SH-SY5Y (cell line): ENCODE measurements at regions not wholly inside any gene's neighbourhood (a gene's known extent, or its start where the extent isn't known, plus 50 kb on each side); places are given as distances from the start of the nearest gene placed in this dataset.

ENCODE experiments used
- GATA2 ChIP-seq: IDR thresholded peaks from 2 replicates; pipeline ENCODE4 v1.6.1; 2011; ENCODE audit warnings: mild to moderate bottlenecking, low read depth, low read length
- GATA3 ChIP-seq: IDR thresholded peaks from 2 replicates; pipeline ENCODE4 v1.6.1; 2011; ENCODE audit warnings: low read depth, mild to moderate bottlenecking, low read length, moderate library complexity

DNA sequence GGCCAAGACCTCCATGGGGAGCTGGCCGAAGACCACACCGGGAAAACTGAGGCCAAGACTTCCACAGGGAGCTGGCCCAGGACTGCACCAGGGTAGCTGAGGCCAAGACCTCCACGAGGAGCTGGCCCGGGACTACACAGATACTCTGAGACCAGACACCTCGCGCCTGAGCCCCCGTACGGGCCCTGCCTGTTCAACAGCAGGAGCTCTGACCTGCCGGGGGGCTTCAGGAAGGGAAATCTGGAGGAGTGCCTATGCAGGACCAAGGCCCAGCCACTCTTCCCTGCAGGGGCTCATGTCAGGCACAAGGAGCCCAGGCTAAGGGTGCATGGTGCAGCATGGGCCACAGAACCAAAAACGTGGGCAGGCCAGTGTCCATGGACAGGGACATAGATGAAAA, 151.6 kb downstream of the TMEM18 start:
- TF ChIP-seq GATA2 (no peak), GATA3 (no peak)

DNA sequence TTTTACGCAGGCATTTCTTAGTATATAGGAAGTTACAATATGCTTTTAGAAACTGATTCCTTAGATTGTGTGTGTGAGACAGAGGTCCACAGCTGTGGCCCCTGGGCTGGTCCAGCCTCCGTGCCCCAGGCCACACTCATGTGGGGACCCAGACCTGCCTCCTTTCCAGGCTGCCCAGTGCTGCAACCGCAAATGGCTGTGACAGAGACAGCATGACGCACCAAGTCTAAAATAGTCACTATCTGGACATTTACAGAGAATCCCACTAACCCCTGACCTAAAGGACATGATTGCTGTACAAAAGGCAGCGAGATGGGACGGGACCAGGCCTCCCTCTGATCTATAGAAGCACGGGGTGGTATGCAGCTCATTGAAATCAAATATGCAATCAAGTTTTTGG, 152.2 kb downstream of the TMEM18 start:
- TF ChIP-seq GATA2, result no peak
- TF ChIP-seq GATA3, result no peak

DNA sequence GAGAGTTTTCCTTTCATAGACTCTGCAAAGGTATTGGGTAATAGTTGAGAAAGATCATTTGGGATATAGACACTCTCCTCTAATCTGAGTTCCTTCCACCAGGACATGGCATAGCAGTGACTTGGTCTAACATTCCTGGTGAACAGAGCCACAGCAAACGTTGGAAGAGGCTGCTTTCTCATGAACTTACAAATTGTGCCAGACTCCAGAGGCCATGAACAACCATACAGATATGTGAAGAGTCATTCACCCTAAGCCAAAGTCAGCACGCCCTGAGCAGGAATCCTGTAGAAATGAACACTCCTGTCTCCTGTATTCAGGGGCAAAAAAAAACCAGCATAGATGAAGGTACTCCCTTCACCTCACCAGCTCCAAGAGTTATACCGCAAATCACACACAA, 152.8 kb downstream of the TMEM18 start:
- no peak for TF ChIP-seq GATA2
- TF ChIP-seq GATA3, result no peak

DNA sequence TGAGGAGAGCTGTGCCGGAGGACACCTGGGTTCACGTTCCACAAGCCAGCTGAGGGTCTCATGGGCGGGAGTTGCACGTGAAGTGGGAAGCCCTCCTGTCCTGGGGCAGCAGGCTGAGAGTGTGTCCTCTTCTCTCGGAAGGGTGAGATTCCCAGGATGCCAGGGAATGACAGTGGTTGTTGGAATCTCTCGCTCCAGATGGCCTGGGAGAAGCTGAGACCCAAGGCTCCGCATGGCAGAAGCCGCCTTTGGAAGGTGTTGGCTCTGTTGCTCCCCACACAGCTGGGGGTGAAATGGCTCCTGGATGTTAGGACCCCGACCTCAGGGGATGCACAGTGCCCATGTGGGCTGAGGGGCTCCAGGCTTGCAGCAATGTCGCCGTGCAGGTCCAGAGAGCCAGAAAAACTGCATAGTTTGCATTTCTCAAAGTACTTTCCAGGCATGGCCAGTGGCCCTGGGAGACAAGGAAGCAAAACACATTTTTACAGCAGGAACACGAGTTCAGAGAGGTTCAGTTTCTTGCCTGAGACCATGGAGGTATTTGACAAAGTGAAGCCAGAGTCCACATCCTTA, 153.4 kb downstream of the TMEM18 start:
- TF ChIP-seq GATA2 (no peak), GATA3 (no peak)

DNA sequence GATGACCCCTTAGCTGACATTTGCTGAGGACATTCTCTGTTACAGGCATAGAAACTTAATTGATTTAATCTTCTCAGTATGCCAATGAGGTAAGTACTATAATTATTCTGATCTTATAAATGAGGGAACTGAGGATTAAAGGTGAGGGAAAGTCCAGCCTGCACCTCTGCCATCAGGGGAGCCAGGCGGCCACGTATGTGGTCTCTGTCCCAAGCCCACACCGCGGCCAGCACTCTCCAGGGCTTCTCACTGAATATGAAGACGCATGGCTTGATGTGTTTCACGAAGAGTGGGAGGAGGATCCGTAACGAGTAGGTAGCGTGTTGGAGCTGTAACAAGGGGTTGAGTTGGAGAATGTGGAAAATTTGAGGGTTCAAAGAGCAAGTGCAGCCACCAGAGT, 154.4 kb downstream of the TMEM18 start:
- TF ChIP-seq GATA2 (no peak), GATA3 (no peak)

DNA sequence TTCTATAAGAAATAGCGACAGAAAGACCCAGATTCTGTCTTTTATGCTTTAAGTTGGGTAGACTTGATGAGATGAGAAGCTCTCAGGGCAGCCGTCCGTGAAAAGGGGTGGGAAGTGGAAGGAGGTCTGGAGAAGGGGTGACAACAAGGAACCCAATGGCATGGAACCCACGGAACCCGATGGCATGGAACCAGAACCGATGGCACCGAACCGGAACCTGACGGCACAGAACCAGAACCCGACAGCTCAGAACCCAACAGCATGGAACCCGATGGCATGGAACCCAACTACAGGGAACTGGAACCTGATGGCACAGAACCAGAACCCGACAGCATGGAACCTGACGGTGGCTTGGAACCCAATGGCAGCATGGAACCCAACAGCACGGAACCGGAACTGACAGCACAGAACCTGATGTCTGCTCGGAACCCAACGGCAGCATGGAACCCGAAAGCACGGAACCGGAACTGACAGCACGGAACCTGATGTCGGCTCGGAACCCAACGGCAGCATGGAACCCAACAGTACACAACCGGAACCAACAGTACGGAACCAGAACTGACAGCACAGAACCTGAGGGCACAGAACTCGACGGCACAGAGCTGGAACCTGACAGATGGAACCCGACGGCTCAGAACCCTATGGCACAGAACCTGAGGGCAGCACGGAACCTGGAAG, 155.2 kb downstream of the TMEM18 start:
- TF ChIP-seq GATA3 (no peak), GATA2 (no peak)

DNA sequence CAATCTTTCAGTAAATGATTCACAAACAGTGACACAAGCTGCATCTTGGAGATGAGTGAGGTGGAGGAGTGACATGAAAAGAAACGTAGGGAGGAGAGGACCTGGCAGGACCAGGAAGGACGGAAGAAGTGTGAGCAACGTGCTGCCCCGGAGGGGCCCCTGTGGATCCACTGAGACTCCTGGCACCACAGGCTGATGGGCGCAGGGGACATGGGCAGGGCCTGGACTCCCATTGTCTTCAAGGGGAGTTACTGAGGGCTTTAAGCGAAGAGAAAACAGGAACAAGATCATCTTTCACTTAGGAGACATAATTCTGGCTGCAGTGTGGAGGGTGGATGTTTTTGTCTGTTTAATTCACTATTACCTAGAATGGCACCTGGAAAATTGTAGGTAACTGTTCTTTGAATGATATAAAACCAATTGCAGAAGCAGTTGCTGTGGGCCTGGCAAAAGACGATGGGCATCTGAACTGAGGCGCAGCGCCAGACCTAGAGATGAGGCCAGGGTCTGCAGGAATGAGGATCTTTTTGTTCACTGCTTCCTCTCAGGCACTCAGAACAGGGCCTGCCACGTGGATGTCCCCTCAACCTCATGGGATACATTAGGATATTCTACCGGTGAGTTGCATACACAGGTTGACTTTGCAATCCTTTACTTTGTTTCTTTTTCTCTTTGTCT, 156.4 kb downstream of the TMEM18 start:
- TF ChIP-seq GATA2, result no peak

DNA sequence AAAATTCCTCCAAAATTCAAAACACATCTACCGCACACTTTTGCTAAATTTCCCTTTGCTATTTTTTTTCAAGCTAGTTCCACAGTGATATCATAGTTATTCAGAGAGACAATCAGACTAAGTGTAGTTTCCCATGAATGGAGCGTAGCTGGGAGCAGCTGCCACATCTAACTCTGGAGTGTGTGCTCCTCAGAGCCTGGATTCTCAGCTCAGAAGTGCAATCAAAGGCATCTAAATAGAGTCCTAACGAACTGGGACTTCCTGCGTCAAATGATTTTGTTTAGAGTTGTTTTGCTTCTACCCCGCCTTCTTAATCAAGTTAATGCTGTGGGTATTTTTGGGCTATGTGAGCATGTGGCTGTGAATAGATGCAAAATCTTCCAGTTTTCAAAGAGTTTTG, 160.3 kb downstream of the TMEM18 start:
- TF ChIP-seq GATA2 (no peak), GATA3 (no peak)

DNA sequence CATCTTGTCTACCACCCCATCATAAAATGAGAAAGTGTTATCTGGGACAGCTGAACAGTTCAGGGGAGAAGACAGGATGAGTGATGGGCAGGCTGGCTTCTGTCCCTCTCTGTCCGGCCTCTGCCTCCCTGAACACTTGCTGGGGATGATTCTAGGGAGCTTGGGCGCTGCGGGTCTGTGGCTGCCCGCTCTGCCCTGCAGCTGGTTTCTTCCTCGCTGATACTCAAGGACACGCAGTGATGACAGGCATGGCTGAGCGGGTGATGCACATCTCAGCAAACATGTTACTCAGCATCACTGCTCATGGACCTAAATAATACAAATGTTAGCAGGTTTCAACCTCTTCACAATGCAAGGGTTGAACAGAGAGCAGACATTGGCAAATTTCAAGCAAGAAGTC, 161.1 kb downstream of the TMEM18 start:
- no peak for TF ChIP-seq GATA2
- TF ChIP-seq GATA3, result no peak

DNA sequence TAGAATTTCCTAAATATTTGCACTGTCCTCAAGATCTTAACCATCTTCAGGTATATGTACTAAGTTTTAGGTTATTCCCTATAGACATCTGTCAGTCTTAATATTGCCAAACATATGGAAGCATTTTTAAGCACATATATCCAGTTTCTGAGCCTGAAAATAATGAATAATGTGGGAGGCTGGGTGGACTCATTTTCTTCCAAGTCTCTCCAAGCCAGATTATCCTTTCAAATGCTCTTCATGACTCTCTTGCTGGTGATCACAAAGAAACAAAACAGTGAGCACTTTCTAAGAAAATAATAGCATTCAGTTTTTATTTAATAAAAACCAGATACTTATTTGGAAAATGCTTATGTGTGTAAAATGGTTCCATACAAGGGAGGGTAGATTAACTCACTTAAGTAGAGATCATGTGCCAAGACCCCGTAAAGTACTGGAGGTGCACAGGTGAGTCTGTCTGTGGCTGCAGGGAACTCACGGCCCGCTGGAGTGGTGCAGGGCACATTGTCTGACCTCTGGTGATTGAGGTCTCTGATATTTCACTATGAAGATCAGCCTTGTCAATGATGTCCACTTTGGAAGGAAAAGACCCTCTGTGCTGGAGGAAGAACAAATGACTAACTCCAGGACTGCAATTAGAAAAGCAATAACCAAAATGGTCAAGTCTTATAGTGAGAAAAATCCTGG, 161.6 kb downstream of the TMEM18 start:
- no peak for TF ChIP-seq GATA2
- no peak for TF ChIP-seq GATA3

DNA sequence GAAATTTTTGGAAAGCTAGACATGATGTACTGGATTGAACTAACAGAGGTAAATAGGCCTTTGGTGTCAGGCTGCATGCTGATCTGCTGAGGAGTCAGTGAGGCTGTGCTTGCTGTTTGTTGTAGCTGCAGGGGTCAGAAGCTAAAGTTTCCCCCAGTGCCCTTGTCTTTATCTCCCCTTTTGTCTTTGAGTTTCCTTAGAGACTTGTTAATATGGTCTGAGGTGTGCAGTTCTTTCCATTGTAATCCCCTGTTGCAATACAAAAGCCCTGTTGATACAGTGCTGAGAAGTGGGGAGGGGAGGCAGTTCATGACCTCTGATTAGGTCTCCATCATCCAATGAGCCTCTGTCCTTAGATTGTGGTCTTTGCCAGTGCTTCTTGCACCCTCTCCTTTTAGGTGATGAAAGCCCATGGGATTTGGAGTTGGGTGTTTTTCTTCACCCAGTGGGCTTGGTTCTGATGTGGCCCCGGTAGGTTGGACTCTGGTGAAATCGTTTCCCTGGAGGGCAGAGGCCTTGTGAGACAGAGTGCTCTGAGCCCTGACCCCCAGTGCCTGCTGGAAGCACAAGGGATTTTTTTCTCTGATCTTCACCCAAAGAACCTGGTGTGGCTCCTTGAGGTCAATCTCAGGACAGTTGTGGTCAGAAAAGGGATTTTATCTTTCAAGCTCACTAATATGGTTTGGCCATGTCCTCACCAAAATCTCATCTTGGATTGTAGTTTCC, 163.1 kb downstream of the TMEM18 start:
- TF ChIP-seq GATA2, result no peak
- TF ChIP-seq GATA3, result no peak

DNA sequence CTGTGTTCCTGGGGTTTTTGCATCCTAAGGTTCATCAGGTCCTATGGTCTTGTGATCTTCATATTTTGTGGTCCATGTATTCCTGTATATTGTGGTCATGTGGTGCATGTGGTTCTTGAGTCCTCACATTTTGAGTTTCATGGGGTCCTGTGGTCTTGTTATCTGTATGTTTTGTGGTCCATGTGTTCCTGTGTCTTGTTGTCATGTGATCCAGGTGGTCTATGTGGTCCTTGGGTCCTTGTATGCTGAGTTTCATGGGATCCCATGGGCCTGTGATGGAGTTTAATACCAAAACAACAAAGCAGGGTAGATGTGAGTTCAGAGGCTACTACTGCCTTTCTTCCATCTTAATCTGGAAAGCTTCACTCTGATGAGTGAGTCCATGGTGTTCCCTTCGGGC, 166.4 kb downstream of the TMEM18 start:
- TF ChIP-seq GATA2, result no peak
- TF ChIP-seq GATA3, result no peak

DNA sequence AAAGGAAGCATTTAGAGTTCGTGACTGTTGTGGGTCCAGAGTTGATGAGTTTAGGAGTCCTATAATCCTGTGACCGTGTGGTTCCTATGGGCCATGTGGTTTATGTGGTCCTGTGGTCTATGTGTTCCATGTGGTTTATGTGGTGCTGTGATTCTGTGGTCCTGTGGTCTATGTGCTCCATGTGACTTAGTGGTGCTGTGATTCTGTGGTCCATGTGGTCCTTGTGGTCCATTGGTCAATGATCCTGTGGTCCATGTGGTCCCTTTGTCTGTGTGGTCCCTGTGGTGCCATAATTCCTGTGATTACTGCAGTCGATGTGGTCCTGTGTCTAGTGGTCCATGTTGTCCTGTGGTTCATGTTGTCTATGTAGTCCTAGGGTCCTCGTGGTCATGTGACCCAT, 167.3 kb downstream of the TMEM18 start:
- no peak for TF ChIP-seq GATA2
- no peak for TF ChIP-seq GATA3

DNA sequence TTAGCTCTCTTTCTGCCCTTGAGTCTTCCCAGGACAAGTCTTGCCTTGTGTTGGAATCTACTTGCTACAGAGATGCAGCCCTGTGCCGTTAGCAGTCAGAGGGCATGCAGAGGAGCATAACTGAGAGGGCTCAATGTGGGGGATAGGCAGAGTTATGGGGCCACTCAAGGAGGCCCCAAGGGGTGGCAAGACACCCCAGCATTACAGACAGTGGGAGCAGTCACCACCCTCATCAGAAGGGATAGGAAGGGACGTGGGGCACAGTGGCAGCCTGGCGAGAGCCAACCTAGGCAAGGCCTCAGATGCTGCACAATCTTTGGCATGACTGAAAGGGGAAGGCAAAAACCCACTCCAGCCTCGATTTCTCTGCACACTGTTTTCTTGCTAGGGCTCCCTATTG, 169.1 kb downstream of the TMEM18 start:
- TF ChIP-seq GATA2 (no peak), GATA3 (no peak)
